Lower lobe of right lung (tissue), 2 donors: ENCODE measurements at regions not wholly inside any gene's neighbourhood (a gene's known extent, or its start where the extent isn't known, plus 50 kb on each side); places are given as distances from the start of the nearest gene placed in this dataset.

ENCODE experiments used
- ATAC-seq, 2 donors: fragments of 200-7000 bp; cut with Tn5 transposase; one replicate each; pipeline ENCODE4 v1.9.1; 2020 to 2022; ENCODE audit warnings: mild to moderate bottlenecking in 2 of 2, moderate library complexity in 2 of 2
- DNase-seq: peaks from one replicate; pipeline ENCODE4 v3.0.0-alpha.2; 2020
- H3K27ac ChIP-seq: fragments of 200-600 bp; one replicate; pipeline ENCODE4 v1.8.0; 2022
- H3K27me3 ChIP-seq: fragments of 200-600 bp; one replicate; pipeline ENCODE4 v1.8.0; 2022; ENCODE audit warnings: low read depth
- H3K36me3 ChIP-seq: fragments of 200-600 bp; one replicate; pipeline ENCODE4 v1.8.0; 2022; ENCODE audit warnings: mild to moderate bottlenecking
- H3K4me1 ChIP-seq: fragments of 200-600 bp; one replicate; pipeline ENCODE4 v1.8.0; 2022
- H3K4me3 ChIP-seq: fragments of 200-600 bp; one replicate; pipeline ENCODE4 v1.8.0; 2022; ENCODE audit warnings: mild to moderate bottlenecking
- H3K9me3 ChIP-seq: fragments of 200-600 bp; one replicate; pipeline ENCODE4 v1.8.0; 2022
- CTCF ChIP-seq: fragments of 200-600 bp; IDR thresholded peaks from one replicate; pipeline ENCODE4 v1.8.0; 2022; ENCODE audit warnings: antibody characterized with exemption, mild to moderate bottlenecking
- intact Hi-C: fragments of 100-400 bp; cut with DNase I; formaldehyde crosslinking; loops from one replicate; pipeline ENCODE4 v1.11.0; 2022
- donor health status: DM: no; HTN: yes; CAD: no; lungs with severe emphysema.

GRCh38 chr4:186826846-186827533 is 103.3 kb upstream of the FAT1 start:
- DNase-seq (no peak), ATAC-seq (no peak)
- Histone ChIP-seq H3K4me3 (no peak overlapping the region), H3K27me3 (no peaks in the 10 kb centered on the region), H3K27ac (no peak overlapping the region), H3K9me3 (no peaks in the 10 kb centered on the region), H3K4me1 (no peaks in the 10 kb centered on the region), H3K36me3 (no peaks in the 10 kb centered on the region)
- TF ChIP-seq CTCF = no peak
- intact Hi-C loops = no loop called here

GRCh38 chr4:186827534-186827897 is 103.9 kb upstream of the FAT1 start:
- ATAC-seq (no peak), DNase-seq (no peak)
- H3K4me3 ChIP-seq = no peak overlapping the region
- TF ChIP-seq CTCF = no peak
- H3K27me3 ChIP-seq = no peaks in the 10 kb centered on the region
- no peak overlapping the region for H3K27ac ChIP-seq
- intact Hi-C loops = no loop called here
- H3K9me3 ChIP-seq = no peaks in the 10 kb centered on the region
- no peaks in the 10 kb centered on the region for H3K36me3 ChIP-seq
- no peaks in the 10 kb centered on the region for H3K4me1 ChIP-seq

- intact Hi-C loops = no loop called here
- Histone ChIP-seq H3K36me3 (no peaks in the 10 kb centered on the region), H3K27me3 (no peaks in the 10 kb centered on the region), H3K4me1 (no peaks in the 10 kb centered on the region), H3K27ac (no peak overlapping the region), H3K4me3 (no peak overlapping the region), H3K9me3 (no peaks in the 10 kb centered on the region)
- DNase-seq = no peak
- TF ChIP-seq CTCF = no peak
- ATAC-seq = no peak
Measured at GRCh38 chr4:186829097-186829496, 105.4 kb upstream of the FAT1 start.

- no peaks in the 10 kb centered on the region for H3K9me3 ChIP-seq
- H3K4me1 ChIP-seq = no peaks in the 10 kb centered on the region
- ATAC-seq = no peak
- intact Hi-C loops = no loop called here
- no peaks in the 10 kb centered on the region for H3K27me3 ChIP-seq
- H3K36me3 ChIP-seq = no peaks in the 10 kb centered on the region
- H3K27ac ChIP-seq = no peak overlapping the region
- no peak for TF ChIP-seq CTCF
- H3K4me3 ChIP-seq = no peak overlapping the region
- DNase-seq = no peak
Measured at GRCh38 chr4:186829740-186830449, 106.2 kb upstream of the FAT1 start.

- no peaks in the 10 kb centered on the region for H3K36me3 ChIP-seq
- intact Hi-C loops = no loop called here
- H3K4me3 ChIP-seq = no peak overlapping the region
- ATAC-seq (no peak), DNase-seq (no peak)
- no peaks in the 10 kb centered on the region for H3K27me3 ChIP-seq
- no peak overlapping the region for H3K27ac ChIP-seq
- no peaks in the 10 kb centered on the region for H3K4me1 ChIP-seq
- H3K9me3 ChIP-seq = no peaks in the 10 kb centered on the region
- no peak for TF ChIP-seq CTCF
Measured at GRCh38 chr4:186831574-186831973, 107.9 kb upstream of the FAT1 start.
